Caco-2 (cell line): ENCODE measurements at regions not wholly inside any gene's neighbourhood (a gene's known extent, or its start where the extent isn't known, plus 50 kb on each side); places are given as distances from the start of the nearest gene placed in this dataset.

Source experiments
- BruUV-seq: library from RNA; stranded (reverse); fragments of 400-500 nt; replicated peaks from 2 replicates; lab custom pipeline; 2021; lab: Mats Ljungman, UMichigan
- CTCF ChIA-PET: fragments of 300-600 bp; sonication (Branson Sonifier 250); formaldehyde crosslinking; loops from one replicate; lab custom pipeline; 2022; ENCODE audit warnings: antibody characterized with exemption; lab: Charles Lee
- POLR2A ChIA-PET: fragments of 300-600 bp; sonication (Branson Sonifier 250); formaldehyde crosslinking; loops from one replicate; lab custom pipeline; 2022; ENCODE audit warnings: antibody characterized with exemption; lab: Charles Lee
- DNase-seq, 2 experiments: peaks; one replicate each; pipeline versions ENCODE4 v3.0.0 to v3.0.0-alpha.2; 2020 to 2022
- H3K27me3 ChIP-seq: replicated peaks from 2 replicates; pipeline ENCODE4 v1.6.0; 2011; ENCODE audit warnings: low read length; ENCODE audit not compliant: control insufficient read depth, insufficient read depth
- H3K36me3 ChIP-seq: 2 replicates; pipeline ENCODE4 v1.5.1; 2011; ENCODE audit warnings: low read length; ENCODE audit not compliant: control insufficient read depth, insufficient read depth
- H3K4me1 ChIP-seq: fragments of 250-450 bp; sonication (Bioruptor Pico); 2 replicates; pipeline ENCODE4 v1.5.1; 2020; ENCODE audit warnings: mild to moderate bottlenecking
- H3K4me3 ChIP-seq: 2 replicates; pipeline ENCODE4 v1.5.1; 2011; ENCODE audit warnings: low read depth, mild to moderate bottlenecking, control low read depth, low read length
- H3K9me3 ChIP-seq: fragments of 250-450 bp; sonication (Bioruptor Pico); 2 replicates; pipeline ENCODE4 v1.5.1; 2020; ENCODE audit warnings: mild to moderate bottlenecking, moderate library complexity
- H3K27ac Mint-ChIP-seq: one replicate; pipeline ENCODE4 v1.8.0; 2022; ENCODE audit warnings: mixed read lengths; ENCODE audit not compliant: unreplicated experiment
- H3K27me3 Mint-ChIP-seq: one replicate; pipeline ENCODE4 v1.8.0; 2022; ENCODE audit warnings: mixed read lengths; ENCODE audit not compliant: insufficient read depth, unreplicated experiment
- H3K36me3 Mint-ChIP-seq: one replicate; pipeline ENCODE4 v1.8.0; 2022; ENCODE audit warnings: mild to moderate bottlenecking, mixed read lengths; ENCODE audit not compliant: insufficient read depth, unreplicated experiment
- H3K4me1 Mint-ChIP-seq: one replicate; pipeline ENCODE4 v1.8.0; 2022; ENCODE audit warnings: low read depth, mixed read lengths; ENCODE audit not compliant: unreplicated experiment
- H3K4me3 Mint-ChIP-seq: one replicate; pipeline ENCODE4 v1.8.0; 2022; ENCODE audit warnings: mild to moderate bottlenecking, moderate library complexity, mixed read lengths; ENCODE audit not compliant: unreplicated experiment
- H3K9me3 Mint-ChIP-seq: one replicate; pipeline ENCODE4 v1.8.0; 2022; ENCODE audit warnings: mixed read lengths; ENCODE audit not compliant: unreplicated experiment
- intact Hi-C: fragments of 100-400 bp; cut with micrococcal nuclease; formaldehyde crosslinking; loops from one replicate; pipeline ENCODE4 v1.10.0; 2022; ENCODE audit not compliant: unreplicated experiment
- TF ChIP-seq, protein P1 (sequence below), 2 experiments: fragments of 200-600 bp in 1 of 2; IDR thresholded peaks; 1 replicate in 1 of 2; 2 replicates in 1 of 2; pipeline versions ENCODE4 v1.5.1 to v1.8.0; 2011 to 2022; ENCODE audit warnings: antibody characterized with exemption in 1 of 2, control low read depth in 1 of 2, inconsistent platforms in 1 of 2, low read depth in 1 of 2, low read length in 1 of 2, mild to moderate bottlenecking in 1 of 2, moderate library complexity in 1 of 2; ENCODE audit not compliant: insufficient read depth in 1 of 2, severe bottlenecking in 1 of 2, unreplicated experiment in 1 of 2

DNA sequence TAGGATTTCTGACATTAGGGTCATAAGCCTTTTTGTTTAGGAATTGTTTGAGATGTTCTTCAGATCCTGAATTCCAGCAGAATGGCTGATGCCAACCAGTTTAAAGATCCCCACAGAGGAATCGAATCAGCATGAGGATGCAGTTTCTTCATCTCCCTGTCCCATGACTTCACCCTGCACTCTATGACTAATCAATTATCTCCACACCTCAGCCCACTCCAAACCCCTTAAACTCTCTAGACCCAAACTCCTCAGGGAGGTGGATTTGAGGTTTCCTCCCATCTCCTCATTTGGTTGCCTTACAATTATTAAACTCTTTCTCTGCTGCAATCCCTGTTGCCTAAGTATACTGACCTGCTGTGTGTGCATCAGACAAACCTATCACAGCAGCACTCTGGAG lies 86.5 kb upstream of the CRY1 start:
- no peaks in the 10 kb centered on the region for H3K9me3 Mint-ChIP-seq
- intact Hi-C loops: no loop called here
- DNase-seq: no peak
- ChIA-PET POLR2A (no interaction called here), CTCF (no interaction called here)
- peaks cover 13% of the 10 kb centered on the region for H3K27me3 Mint-ChIP-seq
- Histone ChIP-seq H3K9me3 (0 out of 2 replicates have a peak, but pooled peaks cover 4% of the 10 kb centered on the region), H3K36me3 (no peaks in the 10 kb centered on the region), H3K4me3 (no peak overlapping the region), H3K27me3 (no peaks in the 10 kb centered on the region), H3K4me1 (no peaks in the 10 kb centered on the region)
- H3K36me3 Mint-ChIP-seq: no peaks in the 10 kb centered on the region
- TF ChIP-seq, protein P1, sequence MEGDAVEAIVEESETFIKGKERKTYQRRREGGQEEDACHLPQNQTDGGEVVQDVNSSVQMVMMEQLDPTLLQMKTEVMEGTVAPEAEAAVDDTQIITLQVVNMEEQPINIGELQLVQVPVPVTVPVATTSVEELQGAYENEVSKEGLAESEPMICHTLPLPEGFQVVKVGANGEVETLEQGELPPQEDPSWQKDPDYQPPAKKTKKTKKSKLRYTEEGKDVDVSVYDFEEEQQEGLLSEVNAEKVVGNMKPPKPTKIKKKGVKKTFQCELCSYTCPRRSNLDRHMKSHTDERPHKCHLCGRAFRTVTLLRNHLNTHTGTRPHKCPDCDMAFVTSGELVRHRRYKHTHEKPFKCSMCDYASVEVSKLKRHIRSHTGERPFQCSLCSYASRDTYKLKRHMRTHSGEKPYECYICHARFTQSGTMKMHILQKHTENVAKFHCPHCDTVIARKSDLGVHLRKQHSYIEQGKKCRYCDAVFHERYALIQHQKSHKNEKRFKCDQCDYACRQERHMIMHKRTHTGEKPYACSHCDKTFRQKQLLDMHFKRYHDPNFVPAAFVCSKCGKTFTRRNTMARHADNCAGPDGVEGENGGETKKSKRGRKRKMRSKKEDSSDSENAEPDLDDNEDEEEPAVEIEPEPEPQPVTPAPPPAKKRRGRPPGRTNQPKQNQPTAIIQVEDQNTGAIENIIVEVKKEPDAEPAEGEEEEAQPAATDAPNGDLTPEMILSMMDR (IDR thresholded peaks at IDR 0.05; ENCODE audit: insufficient read depth in 1 of 2, low read depth in 1 of 2, low read length in 1 of 2, severe bottlenecking in 1 of 2, unreplicated experiment in 1 of 2): no peak
- no peak overlapping the region for H3K27ac Mint-ChIP-seq
- BruUV-seq: no TSS peak
- H3K4me3 Mint-ChIP-seq: no peak overlapping the region
- no peaks in the 10 kb centered on the region for H3K4me1 Mint-ChIP-seq

DNA sequence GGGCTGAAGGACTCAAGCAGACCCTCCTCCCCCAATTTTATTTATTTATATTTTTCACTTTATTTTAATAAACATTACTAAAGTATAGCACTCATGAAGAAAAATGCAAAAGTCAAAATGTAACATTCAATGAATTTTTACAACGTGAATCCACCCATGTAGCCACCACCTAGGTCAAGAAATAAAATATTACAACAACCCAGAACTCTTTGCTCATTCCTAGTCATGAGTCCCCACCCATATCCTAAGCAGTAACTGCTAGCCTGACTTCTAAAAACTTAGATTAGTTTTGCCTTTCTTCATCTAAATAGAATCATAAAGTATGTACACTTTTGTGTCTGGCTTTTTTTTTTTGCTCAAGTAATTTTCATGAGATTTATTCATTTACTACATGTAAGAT lies 86.9 kb upstream of the CRY1 start:
- Histone ChIP-seq H3K36me3 (no peaks in the 10 kb centered on the region), H3K9me3 (0 out of 2 replicates have a peak, but pooled peaks cover 4% of the 10 kb centered on the region), H3K27me3 (no peaks in the 10 kb centered on the region), H3K4me3 (no peak overlapping the region), H3K4me1 (no peaks in the 10 kb centered on the region)
- peaks cover 13% of the 10 kb centered on the region for H3K27me3 Mint-ChIP-seq
- TF ChIP-seq, protein P1 (IDR thresholded peaks at IDR 0.05; ENCODE audit: insufficient read depth in 1 of 2, low read depth in 1 of 2, low read length in 1 of 2, severe bottlenecking in 1 of 2, unreplicated experiment in 1 of 2): no peak
- POLR2A ChIA-PET: no interaction called here
- no peak for DNase-seq
- no peaks in the 10 kb centered on the region for H3K9me3 Mint-ChIP-seq
- intact Hi-C loops: no loop called here
- no peak overlapping the region for H3K4me3 Mint-ChIP-seq
- no peak overlapping the region for H3K27ac Mint-ChIP-seq
- no peaks in the 10 kb centered on the region for H3K4me1 Mint-ChIP-seq
- no peaks in the 10 kb centered on the region for H3K36me3 Mint-ChIP-seq
- BruUV-seq: no TSS peak
- CTCF ChIA-PET: no interaction called here

DNA sequence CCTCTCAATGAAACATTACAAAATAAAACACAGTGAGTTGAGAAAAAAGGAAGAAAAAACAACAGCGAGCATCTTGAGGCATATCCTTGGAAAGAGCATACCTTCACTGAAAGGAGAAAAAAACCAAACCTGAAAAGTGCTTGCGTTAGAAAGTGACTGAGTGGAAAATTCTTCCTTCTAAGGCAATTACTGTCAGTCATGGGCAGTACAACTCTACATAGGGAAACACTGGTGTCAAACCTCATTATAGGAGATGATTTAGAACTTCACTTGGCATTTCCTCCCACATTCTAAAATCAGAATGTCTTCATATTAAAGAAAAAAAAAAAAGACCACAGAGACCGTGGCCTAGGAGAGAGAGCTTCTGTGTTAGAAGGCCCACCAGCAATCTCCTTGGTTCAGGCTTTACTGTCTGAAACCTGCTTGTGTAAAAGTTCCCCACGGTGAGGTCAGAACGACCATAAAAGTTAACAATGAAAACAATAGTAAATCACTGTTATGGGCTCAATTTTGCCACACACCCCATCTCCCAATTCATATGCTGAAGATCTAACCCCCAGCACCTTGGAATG lies 91.1 kb upstream of the CRY1 start:
- H3K4me1 Mint-ChIP-seq: no peaks in the 10 kb centered on the region
- TF ChIP-seq, protein P1 (IDR thresholded peaks at IDR 0.05; ENCODE audit: insufficient read depth in 1 of 2, low read depth in 1 of 2, low read length in 1 of 2, severe bottlenecking in 1 of 2, unreplicated experiment in 1 of 2): no peak
- no peak overlapping the region for H3K4me3 Mint-ChIP-seq
- Histone ChIP-seq H3K4me3 (no peak overlapping the region), H3K36me3 (no peaks in the 10 kb centered on the region), H3K4me1 (no peaks in the 10 kb centered on the region), H3K27me3 (no peaks in the 10 kb centered on the region), H3K9me3 (no peaks in the 10 kb centered on the region)
- no peak overlapping the region for H3K27ac Mint-ChIP-seq
- peaks cover 7% of the 10 kb centered on the region for H3K27me3 Mint-ChIP-seq
- no peaks in the 10 kb centered on the region for H3K36me3 Mint-ChIP-seq
- ChIA-PET POLR2A (no interaction called here), CTCF (no interaction called here)
- intact Hi-C loops: no loop called here
- no peak for DNase-seq
- no TSS peak for BruUV-seq
- H3K9me3 Mint-ChIP-seq: no peaks in the 10 kb centered on the region
